Smooth muscle cell of the brain vasculature (primary cell): ENCODE measurements at regions not wholly inside any gene's neighbourhood (a gene's known extent, or its start where the extent isn't known, plus 50 kb on each side); places are given as distances from the start of the nearest gene placed in this dataset.

ENCODE experiments used
- DNase-seq: peaks from one replicate; pipeline ENCODE4 v3.0.0-alpha.2; 2012; ENCODE audit warnings: low read depth, low spot score

GRCh38 chr7:88431882-88432281, 125.2 kb upstream of the STEAP4 start:
- no peak for DNase-seq

GRCh38 chr7:88429382-88429781, 122.7 kb upstream of the STEAP4 start:
- no peak for DNase-seq

DNA sequence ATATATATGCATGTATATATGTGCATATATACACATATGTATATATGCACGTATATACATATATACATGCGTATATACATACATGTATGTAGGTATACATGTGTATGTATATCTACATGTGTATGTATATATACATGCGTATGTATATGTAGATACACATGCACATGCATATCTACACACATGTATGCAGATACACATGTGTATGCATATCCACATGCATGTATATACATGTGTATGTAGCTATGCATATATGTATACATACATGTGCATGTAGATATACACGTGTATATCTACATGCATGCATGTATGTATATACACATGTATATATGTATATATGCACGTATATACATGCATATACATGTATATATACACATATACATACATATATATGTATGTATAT, 95.8 kb upstream of the STEAP4 start:
- no peak for DNase-seq

DNA sequence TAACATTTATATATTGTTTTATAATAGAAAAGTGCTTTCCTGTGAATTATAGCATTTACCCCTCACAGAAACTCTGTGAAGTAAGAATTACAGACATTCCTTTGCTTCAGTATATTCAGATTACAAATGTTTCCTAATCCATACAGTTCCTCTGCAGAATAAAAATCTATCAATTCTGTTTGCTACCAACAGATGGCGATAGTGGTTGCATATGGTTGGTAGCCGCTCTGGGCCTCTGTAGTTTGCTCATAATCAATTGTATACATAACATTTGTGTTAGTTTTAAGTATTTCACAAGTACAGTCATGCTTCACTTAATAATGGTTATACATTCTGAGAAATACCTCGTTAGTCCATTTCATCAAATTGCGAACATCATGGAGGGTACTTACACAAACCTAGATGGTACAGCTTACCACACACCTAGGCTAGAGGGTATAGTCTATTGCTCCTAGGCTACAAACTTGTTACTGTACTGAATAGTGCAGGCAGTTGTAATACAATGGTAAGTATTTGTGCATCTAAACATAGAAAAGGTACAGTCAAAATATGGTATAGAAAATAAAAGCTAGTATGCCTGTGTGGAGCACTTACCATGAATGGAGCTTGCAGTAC, 94.4 kb upstream of the STEAP4 start:
- no peak for DNase-seq

GRCh38 chr7:88399696-88400240, 93.1 kb upstream of the STEAP4 start:
- DNase-seq = no peak

GRCh38 chr7:88399036-88399435, 92.3 kb upstream of the STEAP4 start:
- DNase-seq = no peak

GRCh38 chr7:88398459-88398858, 91.8 kb upstream of the STEAP4 start:
- DNase-seq = no peak

DNA sequence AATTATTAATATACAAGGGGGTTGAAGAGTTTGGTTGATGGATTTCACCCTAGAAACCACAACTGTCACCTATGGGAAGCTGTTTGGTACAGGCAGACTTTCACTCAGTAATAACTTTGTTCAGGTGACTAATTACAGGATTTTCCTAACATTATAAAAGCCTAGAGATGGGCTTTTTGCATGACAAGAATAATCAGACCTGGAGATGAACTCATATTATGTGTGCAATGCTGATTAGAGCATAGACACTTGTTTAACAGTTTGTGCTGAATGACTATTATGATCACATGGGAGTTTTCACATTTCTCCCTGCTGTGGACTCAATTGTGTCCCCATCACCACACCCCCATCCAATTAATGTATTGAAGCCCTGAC, 90.2 kb upstream of the STEAP4 start:
- no peak for DNase-seq

GRCh38 chr7:88396295-88396947, 89.7 kb upstream of the STEAP4 start:
- no peak for DNase-seq

DNA sequence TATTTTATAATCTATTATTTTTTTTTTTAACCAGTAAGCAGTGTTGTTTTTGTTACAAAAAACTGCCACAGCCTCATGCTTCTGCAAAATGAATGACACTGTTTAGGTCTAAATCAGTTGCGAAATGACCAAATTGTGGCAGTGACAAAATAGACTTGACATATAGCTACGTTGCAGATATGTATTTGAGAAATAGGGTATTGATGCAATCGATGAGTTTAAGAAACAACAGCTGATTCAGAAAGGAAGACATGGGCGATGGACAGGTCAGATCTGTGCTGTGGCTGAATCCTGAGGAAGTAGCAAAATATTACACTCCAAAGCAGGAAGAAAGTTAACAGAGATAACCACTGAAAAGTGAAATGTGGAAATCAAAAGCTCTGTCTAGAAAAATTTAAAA, 89.0 kb upstream of the STEAP4 start:
- DNase-seq = no peak

- DNase-seq = no peak
Observed at GRCh38 chr7:88391247-88391646, 84.6 kb upstream of the STEAP4 start.

GRCh38 chr7:88387368-88387767, 80.7 kb upstream of the STEAP4 start:
- DNase-seq = no peak

GRCh38 chr7:88386665-88387156, 80.0 kb upstream of the STEAP4 start:
- DNase-seq = no peak

DNA sequence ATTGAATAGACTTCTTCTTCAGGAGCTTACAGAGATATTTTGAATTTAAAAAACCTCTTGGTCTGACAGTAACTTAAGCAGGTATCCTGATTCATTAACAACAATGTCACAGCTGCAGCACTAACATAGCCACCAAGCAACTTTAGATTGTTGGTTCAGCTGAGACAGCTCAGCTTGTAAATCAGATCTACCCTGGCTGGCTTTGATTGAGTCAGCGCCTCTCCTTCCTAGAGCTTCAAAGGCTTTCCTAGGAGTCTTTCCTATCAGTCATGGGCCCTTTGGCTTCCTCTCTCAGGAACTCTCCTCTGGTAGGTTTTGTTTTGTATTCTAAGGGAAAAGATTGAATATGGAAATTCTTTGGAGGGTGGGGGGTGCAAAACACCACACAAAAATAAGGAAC, 70.7 kb upstream of the STEAP4 start:
- no peak for DNase-seq

GRCh38 chr7:88368686-88369085, 62.0 kb upstream of the STEAP4 start:
- DNase-seq = no peak

DNA sequence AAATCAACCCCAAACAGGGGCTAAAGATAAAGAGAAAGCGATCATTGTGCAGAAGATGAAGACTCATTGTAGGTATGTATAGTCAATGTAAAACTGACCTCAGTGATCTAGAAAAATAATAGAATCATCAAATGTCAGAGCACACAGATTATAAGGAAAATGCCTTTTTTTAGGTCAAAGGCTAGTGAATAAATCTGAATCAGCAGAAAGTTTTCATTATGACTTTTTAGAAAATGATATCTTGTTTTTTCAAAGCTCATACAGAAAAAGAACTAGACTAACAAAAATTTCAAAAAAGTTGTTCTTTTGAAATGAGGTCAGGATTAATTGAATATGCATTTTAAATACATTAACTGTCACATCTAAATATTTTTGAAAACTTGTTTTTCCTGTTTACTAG, 60.2 kb upstream of the STEAP4 start:
- no peak for DNase-seq

DNA sequence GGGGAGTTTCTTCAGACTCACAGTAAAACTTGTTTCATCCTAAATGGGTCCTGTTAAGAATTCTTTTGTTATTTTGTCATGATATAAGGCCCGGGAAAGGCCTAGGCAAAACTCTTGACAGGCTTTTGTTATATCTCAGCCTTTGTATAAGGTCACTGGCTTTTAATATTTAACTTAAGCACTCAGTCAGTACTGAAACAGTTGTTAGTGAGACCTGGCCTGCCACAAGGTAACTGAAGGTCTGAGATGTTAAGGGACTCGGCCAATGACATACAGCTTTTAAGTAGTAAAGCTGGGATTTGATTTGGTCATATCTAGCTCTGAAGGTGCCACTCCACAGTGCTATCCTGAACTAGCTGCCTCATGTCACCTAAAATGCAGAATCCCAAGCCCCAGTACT, 57.2 kb upstream of the STEAP4 start:
- no peak for DNase-seq

DNA sequence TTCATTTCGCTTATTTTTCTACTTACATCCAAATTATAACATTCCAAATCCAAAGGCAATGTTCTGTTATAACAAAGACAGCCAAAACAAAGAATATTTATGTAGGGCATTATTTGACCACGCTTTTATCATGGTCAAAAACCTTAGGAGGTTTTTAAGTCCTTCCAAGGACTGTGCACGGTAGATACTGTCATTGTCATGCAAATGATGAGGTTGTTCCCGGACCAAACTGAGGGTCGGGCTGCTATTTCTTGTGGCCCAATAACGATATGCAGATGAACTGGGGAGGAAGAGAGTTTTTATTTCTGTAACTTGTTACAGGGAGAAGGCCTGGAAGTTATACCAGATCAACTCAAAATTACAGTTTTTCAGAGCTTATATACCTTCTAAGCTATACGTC, 56.6 kb upstream of the STEAP4 start:
- no peak for DNase-seq

DNA sequence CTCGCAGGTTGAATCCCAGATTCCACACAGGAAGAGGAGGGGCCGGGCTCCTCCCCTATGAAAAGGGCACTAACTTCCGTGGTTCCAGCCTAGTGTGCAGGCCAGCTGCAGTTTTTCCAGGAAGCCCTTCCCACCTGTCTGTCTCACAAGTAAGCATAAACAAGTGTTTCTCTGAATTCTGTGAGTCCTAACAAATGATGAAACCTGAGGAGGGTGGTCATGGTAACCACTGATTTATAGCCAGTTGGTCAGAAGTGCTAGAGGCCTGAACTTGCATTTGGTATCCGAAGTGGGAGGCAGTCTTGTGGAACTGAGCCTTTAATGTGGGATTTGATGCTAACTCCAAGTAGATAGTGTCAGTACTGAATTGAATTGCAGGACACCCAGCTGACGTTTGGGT, 54.7 kb upstream of the STEAP4 start:
- DNase-seq = no peak

GRCh38 chr7:88358881-88359280, 52.2 kb upstream of the STEAP4 start:
- DNase-seq = no peak

GRCh38 chr7:88358526-88358838, 51.8 kb upstream of the STEAP4 start:
- no peak for DNase-seq

DNA sequence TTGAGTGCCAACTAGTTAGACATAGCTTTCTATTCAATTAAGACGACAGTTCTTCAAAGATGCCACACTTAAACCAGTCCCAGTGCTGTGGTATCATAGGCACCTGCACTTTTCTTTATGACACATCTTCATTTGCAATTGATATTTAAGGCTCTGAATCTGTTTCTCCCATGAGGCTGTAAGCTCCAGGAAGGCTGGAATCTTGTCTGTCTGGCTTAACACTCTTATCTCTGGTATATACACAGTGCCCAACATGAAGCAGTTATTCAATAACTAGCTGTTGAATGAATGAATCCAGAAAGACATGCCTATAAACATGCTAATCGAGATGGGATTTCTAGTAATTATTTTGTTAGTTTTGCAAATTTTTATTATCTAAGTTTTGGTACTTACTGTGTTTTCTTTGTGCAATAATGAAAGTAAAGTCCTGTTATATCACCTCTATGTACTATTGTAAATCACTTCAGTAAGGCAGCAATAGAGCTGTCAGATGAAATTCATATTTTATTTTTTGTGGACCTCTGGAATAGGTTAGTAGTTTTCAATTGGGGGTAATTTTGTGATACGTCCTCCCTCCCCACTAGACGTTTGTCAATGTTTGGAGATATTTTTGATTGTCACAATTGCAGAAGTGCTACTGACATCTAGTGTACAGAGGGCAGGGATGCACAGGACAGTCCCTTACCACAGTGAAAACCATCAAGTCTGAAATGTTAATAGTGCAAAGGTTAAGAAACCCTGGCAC, 51.3 kb upstream of the STEAP4 start:
- no peak for DNase-seq

DNA sequence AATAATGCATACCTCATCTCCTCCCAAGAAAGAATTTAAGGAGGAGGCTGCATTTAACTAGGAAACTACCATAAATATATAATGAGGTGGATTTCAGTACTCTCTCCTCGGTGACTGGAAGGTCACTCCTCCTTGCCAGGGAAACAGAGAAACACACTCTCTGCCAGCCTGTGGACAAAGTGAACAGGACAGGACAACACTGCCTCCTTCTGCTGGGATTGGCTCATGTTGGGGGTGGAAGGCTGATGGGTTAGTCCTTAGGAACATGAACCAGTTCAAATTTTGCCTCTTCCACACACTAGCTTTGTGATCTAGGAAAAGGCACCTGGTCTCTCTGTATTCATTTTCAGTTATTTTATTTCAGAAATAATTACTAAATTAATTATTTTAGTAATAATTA, 50.6 kb upstream of the STEAP4 start:
- DNase-seq = no peak
